VCaP (cell line): ENCODE measurements at regions not wholly inside any gene's neighbourhood (a gene's known extent, or its start where the extent isn't known, plus 50 kb on each side); places are given as distances from the start of the nearest gene placed in this dataset.

Experiments used
- H3K27ac ChIP-seq: fragments of 450-650 bp; 2 replicates; pipeline ENCODE4 v1.5.1; 2017
- CTCF ChIP-seq: fragments of 450-650 bp; conservative IDR thresholded peaks from 2 replicates; pipeline ENCODE4 v1.5.1; 2017; ENCODE audit warnings: mild to moderate bottlenecking, moderate library complexity

GRCh38 chrX:147739196-147739595 lies 172.5 kb upstream of the FMR1 start:
- no peak overlapping the region for H3K27ac ChIP-seq
- no peak for TF ChIP-seq CTCF

GRCh38 chrX:147741776-147742175 lies 169.9 kb upstream of the FMR1 start:
- no peak overlapping the region for H3K27ac ChIP-seq
- no peak for TF ChIP-seq CTCF

GRCh38 chrX:147749308-147749707 lies 162.4 kb upstream of the FMR1 start:
- no peak for TF ChIP-seq CTCF
- H3K27ac ChIP-seq = no peak overlapping the region

GRCh38 chrX:147757750-147758149 lies 154.0 kb upstream of the FMR1 start:
- TF ChIP-seq CTCF = no peak
- no peak overlapping the region for H3K27ac ChIP-seq

GRCh38 chrX:147763131-147763530 lies 148.6 kb upstream of the FMR1 start:
- no peak overlapping the region for H3K27ac ChIP-seq

GRCh38 chrX:147764868-147765267 lies 146.9 kb upstream of the FMR1 start:
- no peak for TF ChIP-seq CTCF
- no peak overlapping the region for H3K27ac ChIP-seq

More at GRCh38 chrX:147763131-147763530, 148.6 kb upstream of the FMR1 start:
- TF ChIP-seq CTCF = no peak

- H3K27ac ChIP-seq = no peak overlapping the region
- TF ChIP-seq CTCF = no peak
These were observed 140.9 kb upstream of the FMR1 start for GRCh38 chrX:147770858-147771257.

GRCh38 chrX:147776988-147777387 lies 134.7 kb upstream of the FMR1 start:
- TF ChIP-seq CTCF = no peak

More at GRCh38 chrX:147776988-147777387, 134.7 kb upstream of the FMR1 start:
- H3K27ac ChIP-seq = no peak overlapping the region
